ENCODE measurements at regions not wholly inside any gene's neighbourhood (a gene's known extent, or its start where the extent isn't known, plus 50 kb on each side); places are given as distances from the start of the nearest gene placed in this dataset.

GRCh38 chr9:135249191-135249590 lies 161.7 kb downstream of the OLFM1 start:
- no peaks in the 10 kb centered on the region for H3K36me3 ChIP-seq (ENCODE audit: low read depth, missing control alignments)
- no peak overlapping the region for H3K27ac ChIP-seq
- 88% methylated on average over 9 of the region's 9 CpGs; no CpG with 5 or more reads in 1 of the 2 donors for WGBS, 2 donors
- H3K9me3 ChIP-seq: no peaks in the 10 kb centered on the region
- no peak for DNase-seq
- intact Hi-C loops (cut with DNase I; ENCODE audit: low total_unique reads): no loop called here
- TF ChIP-seq POLR2A (IDR thresholded peaks at IDR 0.05) (no peak), CTCF (IDR thresholded peaks at IDR 0.05) (no peak)
- no peak overlapping the region for H3K4me3 ChIP-seq
- no peaks in the 10 kb centered on the region for H3K4me1 ChIP-seq
- H3K27me3 ChIP-seq: no peaks in the 10 kb centered on the region

GRCh38 chr9:135249711-135250110 lies 162.2 kb downstream of the OLFM1 start:
- Histone ChIP-seq H3K4me1 (no peaks in the 10 kb centered on the region), H3K9me3 (no peaks in the 10 kb centered on the region), H3K27me3 (no peaks in the 10 kb centered on the region), H3K36me3 (ENCODE audit: low read depth, missing control alignments) (no peaks in the 10 kb centered on the region), H3K4me3 (no peak overlapping the region), H3K27ac (no peak overlapping the region)
- DNase-seq: no peak
- TF ChIP-seq POLR2A (IDR thresholded peaks at IDR 0.05): no peak
- TF ChIP-seq CTCF (IDR thresholded peaks at IDR 0.05): no peak
- 94 to 96% methylated on average over 4 to 8 of the region's 8 CpGs for WGBS, 2 donors
- intact Hi-C loops (cut with DNase I; ENCODE audit: low total_unique reads): no loop called here

- Histone ChIP-seq H3K36me3 (ENCODE audit: low read depth, missing control alignments) (no peaks in the 10 kb centered on the region), H3K4me3 (no peak overlapping the region), H3K27me3 (no peaks in the 10 kb centered on the region), H3K27ac (no peak overlapping the region), H3K9me3 (no peaks in the 10 kb centered on the region), H3K4me1 (no peaks in the 10 kb centered on the region)
- 90 to 100% methylated on average over 1 to 6 of the region's 6 CpGs for whole genome bisulfite sequencing, 2 donors
- no peak for DNase-seq
- intact Hi-C loops (cut with DNase I; ENCODE audit: low total_unique reads): no loop called here
- TF ChIP-seq CTCF (IDR thresholded peaks at IDR 0.05) (no peak), POLR2A (IDR thresholded peaks at IDR 0.05) (no peak)
These were observed 163.9 kb downstream of the OLFM1 start for GRCh38 chr9:135251331-135251761.

- 90 to 91% methylated on average over 30 of the region's 30 CpGs for WGBS, 2 donors
- Histone ChIP-seq H3K4me1 (no peaks in the 10 kb centered on the region), H3K27ac (no peak overlapping the region), H3K36me3 (ENCODE audit: low read depth, missing control alignments) (no peaks in the 10 kb centered on the region), H3K27me3 (no peaks in the 10 kb centered on the region), H3K4me3 (no peak overlapping the region), H3K9me3 (no peaks in the 10 kb centered on the region)
- intact Hi-C loops (cut with DNase I; ENCODE audit: low total_unique reads): no loop called here
- TF ChIP-seq POLR2A (IDR thresholded peaks at IDR 0.05) (no peak), CTCF (IDR thresholded peaks at IDR 0.05) (no peak)
- DNase-seq: no peak
These were observed 164.7 kb downstream of the OLFM1 start for GRCh38 chr9:135251996-135252760.

- no peaks in the 10 kb centered on the region for H3K27me3 ChIP-seq
- no peaks in the 10 kb centered on the region for H3K36me3 ChIP-seq (ENCODE audit: low read depth, missing control alignments)
- no peaks in the 10 kb centered on the region for H3K9me3 ChIP-seq
- intact Hi-C loops (cut with DNase I; ENCODE audit: low total_unique reads): no loop called here
- no peak overlapping the region for H3K27ac ChIP-seq
- H3K4me1 ChIP-seq: no peaks in the 10 kb centered on the region
- WGBS, 2 donors: 63% methylated on average over 9 of the region's 9 CpGs
- no peak for TF ChIP-seq POLR2A (IDR thresholded peaks at IDR 0.05)
- no peak for TF ChIP-seq CTCF (IDR thresholded peaks at IDR 0.05)
- no peak overlapping the region for H3K4me3 ChIP-seq
- no peak for DNase-seq
These were observed 165.5 kb downstream of the OLFM1 start for GRCh38 chr9:135252980-135253304.
